ENCODE measurements at regions not wholly inside any gene's neighbourhood (a gene's known extent, or its start where the extent isn't known, plus 50 kb on each side); places are given as distances from the start of the nearest gene placed in this dataset.

- no peak overlapping the region for H3K9ac ChIP-seq (ENCODE audit: low read length)
- H3K36me3 ChIP-seq (ENCODE audit: control insufficient read depth, insufficient read depth, low read length), result no peaks in the 10 kb centered on the region
- H3K27ac ChIP-seq (ENCODE audit: low read depth, low read length), result no peak overlapping the region
- H3K27me3 ChIP-seq (ENCODE audit: control insufficient read depth, insufficient read depth, low read length), result no peaks in the 10 kb centered on the region
- no peak overlapping the region for H3K4me3 ChIP-seq (ENCODE audit: low read length)
- H3K4me1 ChIP-seq (ENCODE audit: control insufficient read depth, insufficient read depth, low read length), result no peaks in the 10 kb centered on the region
These were observed 746.4 kb downstream of the BRD1 start for GRCh38 chr22:49081261-49081666.

DNA sequence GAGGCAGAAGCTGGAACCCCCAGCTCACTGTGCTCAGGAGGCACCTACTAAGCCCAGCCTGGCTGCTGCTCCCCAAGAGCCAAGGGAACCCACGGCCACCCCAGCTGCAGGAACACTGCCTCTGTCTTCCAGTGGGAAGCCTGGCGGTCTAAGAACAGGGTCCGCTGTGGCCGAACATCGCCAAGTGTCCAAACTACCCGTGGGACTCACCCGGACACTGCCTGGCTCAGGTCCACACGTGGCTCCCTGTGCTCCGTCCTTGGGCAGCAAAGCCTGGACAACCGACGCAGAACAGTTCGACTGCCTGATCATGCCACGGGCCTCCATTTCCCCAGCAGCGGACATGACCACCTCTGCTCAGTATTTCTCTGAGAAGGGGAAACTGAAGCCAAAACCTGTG lies 747.0 kb downstream of the BRD1 start:
- Histone ChIP-seq H3K4me1 (ENCODE audit: control insufficient read depth, insufficient read depth, low read length) (no peaks in the 10 kb centered on the region), H3K27me3 (ENCODE audit: control insufficient read depth, insufficient read depth, low read length) (no peaks in the 10 kb centered on the region), H3K36me3 (ENCODE audit: control insufficient read depth, insufficient read depth, low read length) (no peaks in the 10 kb centered on the region), H3K4me3 (ENCODE audit: low read length) (no peak overlapping the region), H3K27ac (ENCODE audit: low read depth, low read length) (no peak overlapping the region), H3K9ac (ENCODE audit: low read length) (no peak overlapping the region)

DNA sequence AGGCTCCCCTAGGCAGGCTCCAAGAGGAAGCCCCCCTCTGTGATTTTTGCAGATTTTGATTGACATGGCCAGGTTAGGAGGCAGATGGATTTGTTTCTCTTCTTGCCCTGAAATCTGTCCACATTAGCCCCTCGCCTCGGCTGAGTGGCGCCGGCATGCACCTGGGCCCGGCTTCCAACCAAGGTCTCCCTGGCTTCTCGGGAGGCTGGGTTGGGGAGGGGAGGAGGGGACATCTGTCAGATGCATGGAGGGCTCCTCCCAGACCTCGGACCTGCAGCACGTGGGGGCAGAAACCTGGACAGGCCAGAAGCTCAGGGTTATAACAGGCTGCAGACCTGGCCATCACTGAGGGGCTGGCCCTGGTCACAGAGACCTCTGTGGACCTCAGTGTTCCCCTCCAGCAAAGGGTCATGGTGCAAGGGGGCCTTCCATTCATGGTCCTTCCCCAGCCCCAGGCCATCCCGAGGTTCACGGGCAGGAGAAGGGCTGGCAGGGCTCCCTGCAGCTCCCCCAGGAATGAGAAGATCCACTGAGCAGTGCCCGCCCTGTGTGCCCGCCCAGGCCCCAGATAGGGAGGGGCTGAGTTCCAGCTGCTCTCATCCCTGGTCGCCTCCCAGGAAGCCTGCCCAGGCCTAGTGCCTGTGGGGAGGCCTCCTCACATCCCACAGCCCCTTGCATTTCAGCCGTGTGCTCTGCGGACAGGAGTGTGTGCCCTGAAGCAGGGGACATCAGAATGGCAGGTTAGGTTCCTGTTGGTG lies 747.8 kb downstream of the BRD1 start:
- Histone ChIP-seq H3K9ac (ENCODE audit: low read length) (no peak overlapping the region), H3K4me3 (ENCODE audit: low read length) (no peak overlapping the region), H3K27ac (ENCODE audit: low read depth, low read length) (no peak overlapping the region), H3K36me3 (ENCODE audit: control insufficient read depth, insufficient read depth, low read length) (no peaks in the 10 kb centered on the region), H3K27me3 (ENCODE audit: control insufficient read depth, insufficient read depth, low read length) (no peaks in the 10 kb centered on the region), H3K4me1 (ENCODE audit: control insufficient read depth, insufficient read depth, low read length) (no peaks in the 10 kb centered on the region)

GRCh38 chr22:49079027-49079725 lies 748.5 kb downstream of the BRD1 start:
- Histone ChIP-seq H3K27me3 (ENCODE audit: control insufficient read depth, insufficient read depth, low read length) (no peaks in the 10 kb centered on the region), H3K36me3 (ENCODE audit: control insufficient read depth, insufficient read depth, low read length) (no peaks in the 10 kb centered on the region), H3K4me3 (ENCODE audit: low read length) (no peak overlapping the region)

GRCh38 chr22:49078076-49078710 lies 749.5 kb downstream of the BRD1 start:
- no peak overlapping the region for H3K9ac ChIP-seq (ENCODE audit: low read length)
- no peaks in the 10 kb centered on the region for H3K36me3 ChIP-seq (ENCODE audit: control insufficient read depth, insufficient read depth, low read length)
- H3K27ac ChIP-seq (ENCODE audit: low read depth, low read length), result no peak overlapping the region
- no peaks in the 10 kb centered on the region for H3K4me1 ChIP-seq (ENCODE audit: control insufficient read depth, insufficient read depth, low read length)
- no peak overlapping the region for H3K4me3 ChIP-seq (ENCODE audit: low read length)
- no peaks in the 10 kb centered on the region for H3K27me3 ChIP-seq (ENCODE audit: control insufficient read depth, insufficient read depth, low read length)

More at GRCh38 chr22:49079027-49079725, 748.5 kb downstream of the BRD1 start:
- Histone ChIP-seq H3K9ac (ENCODE audit: low read length) (no peak overlapping the region), H3K4me1 (ENCODE audit: control insufficient read depth, insufficient read depth, low read length) (no peaks in the 10 kb centered on the region), H3K27ac (ENCODE audit: low read depth, low read length) (no peak overlapping the region)

- no peaks in the 10 kb centered on the region for H3K36me3 ChIP-seq (ENCODE audit: control insufficient read depth, insufficient read depth, low read length)
- no peak overlapping the region for H3K9ac ChIP-seq (ENCODE audit: low read length)
- H3K27me3 ChIP-seq (ENCODE audit: control insufficient read depth, insufficient read depth, low read length), result no peaks in the 10 kb centered on the region
- no peak overlapping the region for H3K27ac ChIP-seq (ENCODE audit: low read depth, low read length)
- no peaks in the 10 kb centered on the region for H3K4me1 ChIP-seq (ENCODE audit: control insufficient read depth, insufficient read depth, low read length)
- no peak overlapping the region for H3K4me3 ChIP-seq (ENCODE audit: low read length)
These were observed 750.1 kb downstream of the BRD1 start for GRCh38 chr22:49077586-49077985.

GRCh38 chr22:49077036-49077393 lies 750.7 kb downstream of the BRD1 start:
- Histone ChIP-seq H3K9ac (ENCODE audit: low read length) (no peak overlapping the region), H3K36me3 (ENCODE audit: control insufficient read depth, insufficient read depth, low read length) (no peaks in the 10 kb centered on the region), H3K4me1 (ENCODE audit: control insufficient read depth, insufficient read depth, low read length) (no peaks in the 10 kb centered on the region), H3K4me3 (ENCODE audit: low read length) (no peak overlapping the region), H3K27me3 (ENCODE audit: control insufficient read depth, insufficient read depth, low read length) (no peaks in the 10 kb centered on the region), H3K27ac (ENCODE audit: low read depth, low read length) (no peak overlapping the region)

GRCh38 chr22:49076300-49077035 lies 751.2 kb downstream of the BRD1 start:
- no peaks in the 10 kb centered on the region for H3K4me1 ChIP-seq (ENCODE audit: control insufficient read depth, insufficient read depth, low read length)
- no peaks in the 10 kb centered on the region for H3K36me3 ChIP-seq (ENCODE audit: control insufficient read depth, insufficient read depth, low read length)
- no peaks in the 10 kb centered on the region for H3K27me3 ChIP-seq (ENCODE audit: control insufficient read depth, insufficient read depth, low read length)
- H3K27ac ChIP-seq (ENCODE audit: low read depth, low read length), result no peak overlapping the region
- no peak overlapping the region for H3K4me3 ChIP-seq (ENCODE audit: low read length)
- H3K9ac ChIP-seq (ENCODE audit: low read length), result no peak overlapping the region

GRCh38 chr22:49075150-49075549 lies 752.5 kb downstream of the BRD1 start:
- no peaks in the 10 kb centered on the region for H3K4me1 ChIP-seq (ENCODE audit: control insufficient read depth, insufficient read depth, low read length)
- no peak overlapping the region for H3K4me3 ChIP-seq (ENCODE audit: low read length)
- H3K9ac ChIP-seq (ENCODE audit: low read length), result no peak overlapping the region
- no peak overlapping the region for H3K27ac ChIP-seq (ENCODE audit: low read depth, low read length)
- H3K36me3 ChIP-seq (ENCODE audit: control insufficient read depth, insufficient read depth, low read length), result no peaks in the 10 kb centered on the region
- no peaks in the 10 kb centered on the region for H3K27me3 ChIP-seq (ENCODE audit: control insufficient read depth, insufficient read depth, low read length)

- Histone ChIP-seq H3K4me1 (ENCODE audit: control insufficient read depth, insufficient read depth, low read length) (no peaks in the 10 kb centered on the region), H3K27ac (ENCODE audit: low read depth, low read length) (no peak overlapping the region), H3K9ac (ENCODE audit: low read length) (no peak overlapping the region), H3K36me3 (ENCODE audit: control insufficient read depth, insufficient read depth, low read length) (no peaks in the 10 kb centered on the region), H3K27me3 (ENCODE audit: control insufficient read depth, insufficient read depth, low read length) (no peaks in the 10 kb centered on the region), H3K4me3 (ENCODE audit: low read length) (no peak overlapping the region)
These were observed 753.7 kb downstream of the BRD1 start for GRCh38 chr22:49073873-49074417.

GRCh38 chr22:49072996-49073645 lies 754.6 kb downstream of the BRD1 start:
- Histone ChIP-seq H3K4me1 (ENCODE audit: control insufficient read depth, insufficient read depth, low read length) (no peaks in the 10 kb centered on the region), H3K27me3 (ENCODE audit: control insufficient read depth, insufficient read depth, low read length) (no peaks in the 10 kb centered on the region), H3K36me3 (ENCODE audit: control insufficient read depth, insufficient read depth, low read length) (no peaks in the 10 kb centered on the region), H3K9ac (ENCODE audit: low read length) (no peak overlapping the region), H3K27ac (ENCODE audit: low read depth, low read length) (no peak overlapping the region), H3K4me3 (ENCODE audit: low read length) (no peak overlapping the region)

GRCh38 chr22:49070501-49070900 lies 757.2 kb downstream of the BRD1 start:
- H3K36me3 ChIP-seq (ENCODE audit: control insufficient read depth, insufficient read depth, low read length), result no peaks in the 10 kb centered on the region
- H3K9ac ChIP-seq (ENCODE audit: low read length), result no peak overlapping the region
- no peak overlapping the region for H3K27ac ChIP-seq (ENCODE audit: low read depth, low read length)
- H3K4me1 ChIP-seq (ENCODE audit: control insufficient read depth, insufficient read depth, low read length), result no peaks in the 10 kb centered on the region
- H3K27me3 ChIP-seq (ENCODE audit: control insufficient read depth, insufficient read depth, low read length), result no peaks in the 10 kb centered on the region
- no peak overlapping the region for H3K4me3 ChIP-seq (ENCODE audit: low read length)
